ENCODE measurements at regions not wholly inside any gene's neighbourhood (a gene's known extent, or its start where the extent isn't known, plus 50 kb on each side); places are given as distances from the start of the nearest gene placed in this dataset.
"Not testable (repeated sequence)": the region's sequence is repeated elsewhere in the genome, so short reads cannot be mapped to it uniquely, and the experiment has no call there.

DNA sequence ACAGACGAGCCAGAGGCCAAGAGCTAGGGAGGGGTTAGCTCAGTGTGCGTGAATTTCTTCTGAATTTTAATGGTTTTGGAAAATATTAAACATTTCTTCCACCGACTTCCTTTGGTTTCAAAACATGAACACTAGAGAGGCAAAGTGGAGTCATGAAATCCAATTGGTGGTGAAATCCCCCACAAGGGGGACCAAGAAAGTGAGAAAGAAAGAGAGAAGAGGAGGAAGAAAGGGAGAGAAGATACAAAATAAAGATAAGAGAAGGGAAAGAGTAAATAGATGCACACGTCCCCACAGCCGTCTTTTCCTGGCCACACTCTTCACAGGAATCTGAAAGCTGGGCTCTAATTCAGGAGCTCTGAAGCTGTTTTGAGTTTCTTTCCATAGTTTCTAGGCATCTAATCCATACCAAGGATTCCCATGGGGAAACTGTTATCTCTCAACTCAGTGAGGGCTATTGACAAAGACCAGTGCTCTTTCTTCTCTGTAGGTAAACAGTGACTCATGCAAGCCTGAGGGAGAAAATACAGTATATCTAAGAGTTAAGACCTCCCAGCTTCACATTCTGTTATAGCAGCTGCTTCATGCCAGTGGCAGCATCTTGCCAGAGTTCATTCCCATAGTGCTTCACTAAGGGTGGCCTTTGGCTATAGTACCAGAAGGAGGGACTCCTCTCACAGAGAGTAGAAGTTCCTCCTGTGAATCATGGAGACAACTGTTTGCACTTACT is 115.8 kb upstream of the LIFR start:
- peaks cover 43% of the 10 kb centered on the region for H3K27me3 Mint-ChIP-seq
- no peaks in the 10 kb centered on the region for H3K9me3 Mint-ChIP-seq
- no peak for DNase-seq (ENCODE audit: low spot score in 2 of 2)
- no peaks in the 10 kb centered on the region for H3K4me1 Mint-ChIP-seq
- no peak for ATAC-seq (replicated peaks; ENCODE audit: extremely low read depth, poor library complexity, severe bottlenecking)
- no peak overlapping the region for H3K4me3 Mint-ChIP-seq
- no peaks in the 10 kb centered on the region for H3K36me3 Mint-ChIP-seq (ENCODE audit: insufficient read depth)
- no peak overlapping the region for H3K27ac Mint-ChIP-seq (ENCODE audit: low read depth)

DNA sequence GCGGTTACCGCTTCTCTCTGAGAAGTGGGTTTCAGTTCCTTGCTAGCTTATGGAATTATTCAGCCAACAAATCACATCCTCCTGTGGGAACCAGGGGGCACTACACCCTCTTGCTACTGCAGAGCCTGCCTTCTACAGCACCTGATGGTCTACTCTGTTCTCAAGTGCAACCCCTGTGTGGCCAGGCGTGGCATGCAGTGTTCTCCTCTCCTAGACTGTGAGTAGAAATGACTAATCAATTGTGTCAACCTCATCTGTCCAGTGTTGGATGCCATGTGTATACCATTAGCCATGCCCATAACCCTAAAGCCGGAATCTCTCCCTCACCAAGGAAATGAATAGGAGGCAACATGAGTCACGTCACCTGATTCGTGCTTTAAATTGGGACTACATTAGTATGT is 117.2 kb upstream of the LIFR start:
- Mint-ChIP-seq H3K4me1 (no peaks in the 10 kb centered on the region), H3K36me3 (ENCODE audit: insufficient read depth) (no peaks in the 10 kb centered on the region), H3K27ac (ENCODE audit: low read depth) (no peak overlapping the region), H3K9me3 (no peaks in the 10 kb centered on the region), H3K4me3 (no peak overlapping the region), H3K27me3 (peaks cover 46% of the 10 kb centered on the region)
- DNase-seq (ENCODE audit: low spot score in 2 of 2) = no peak
- no peak for ATAC-seq (replicated peaks; ENCODE audit: extremely low read depth, poor library complexity, severe bottlenecking)

DNA sequence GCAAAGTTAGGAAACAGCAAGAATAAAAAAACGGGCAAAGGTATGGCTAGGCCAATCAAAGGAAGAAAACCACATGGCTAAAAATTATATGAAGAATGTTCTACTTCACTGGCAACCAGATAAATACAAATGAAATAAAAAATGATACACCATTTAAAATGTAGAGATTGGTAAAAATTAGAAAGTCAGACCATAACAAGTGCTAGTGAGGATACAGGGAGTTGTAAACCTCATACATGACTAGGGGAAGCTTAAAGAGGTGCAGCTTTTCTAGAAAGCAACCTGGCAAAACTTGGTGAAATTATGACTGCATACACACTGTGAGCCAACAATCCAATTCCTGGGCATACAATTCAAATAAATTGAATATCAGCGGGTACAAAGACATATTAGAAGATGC is 119.0 kb upstream of the LIFR start:
- Mint-ChIP-seq H3K4me1 (no peaks in the 10 kb centered on the region), H3K9me3 (no peaks in the 10 kb centered on the region), H3K36me3 (ENCODE audit: insufficient read depth) (no peaks in the 10 kb centered on the region), H3K4me3 (no peak overlapping the region), H3K27ac (ENCODE audit: low read depth) (no peak overlapping the region), H3K27me3 (peaks cover 46% of the 10 kb centered on the region)
- ATAC-seq (replicated peaks; ENCODE audit: extremely low read depth, poor library complexity, severe bottlenecking) (no peak), DNase-seq (ENCODE audit: low spot score in 2 of 2) (no peak)

DNA sequence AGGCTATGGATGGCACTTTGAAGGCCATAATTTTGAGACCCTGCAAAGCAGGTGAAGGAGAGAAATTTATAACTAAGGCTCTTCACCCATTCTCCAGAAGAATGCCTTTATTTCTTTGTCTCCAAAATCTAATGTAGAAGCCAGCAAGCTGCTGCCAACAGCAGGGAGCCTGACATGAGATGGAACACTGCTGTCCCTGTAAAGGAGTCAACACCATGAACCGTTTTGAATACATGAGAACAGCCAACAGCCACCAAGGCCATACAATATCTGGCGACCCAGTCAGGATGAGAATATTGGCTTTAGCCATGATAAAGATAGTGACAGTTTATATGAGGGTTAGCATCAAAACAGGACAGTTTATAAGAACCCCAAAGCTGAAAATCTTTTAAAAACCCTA is 121.2 kb upstream of the LIFR start:
- ATAC-seq (replicated peaks; ENCODE audit: extremely low read depth, poor library complexity, severe bottlenecking) = no peak
- DNase-seq (ENCODE audit: low spot score in 2 of 2) = no peak
- no peaks in the 10 kb centered on the region for H3K9me3 Mint-ChIP-seq
- H3K4me1 Mint-ChIP-seq = no peaks in the 10 kb centered on the region
- peaks cover 45% of the 10 kb centered on the region for H3K27me3 Mint-ChIP-seq
- H3K27ac Mint-ChIP-seq (ENCODE audit: low read depth) = no peak overlapping the region
- H3K36me3 Mint-ChIP-seq (ENCODE audit: insufficient read depth) = no peaks in the 10 kb centered on the region
- no peak overlapping the region for H3K4me3 Mint-ChIP-seq

DNA sequence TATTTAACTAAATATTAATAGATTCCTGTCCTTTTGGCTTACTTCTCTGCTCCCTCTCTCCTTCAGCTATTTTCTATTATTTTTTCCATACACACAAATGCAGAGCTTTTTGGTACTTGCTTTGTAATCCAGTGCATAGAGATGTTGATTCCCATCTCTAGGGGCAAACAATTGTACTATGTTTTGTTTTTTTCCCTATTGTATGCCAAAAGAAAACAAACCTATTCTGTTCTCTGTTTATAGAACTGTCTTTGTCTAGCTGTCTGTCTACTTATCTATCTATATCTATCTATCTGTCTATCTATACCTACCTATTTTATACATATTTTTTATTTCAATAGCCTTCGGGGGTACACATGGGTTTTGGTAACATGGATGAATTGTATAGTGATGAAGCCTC is 121.6 kb upstream of the LIFR start:
- H3K4me3 Mint-ChIP-seq = no peak overlapping the region
- no peak overlapping the region for H3K27ac Mint-ChIP-seq (ENCODE audit: low read depth)
- H3K4me1 Mint-ChIP-seq = no peaks in the 10 kb centered on the region
- ATAC-seq (replicated peaks; ENCODE audit: extremely low read depth, poor library complexity, severe bottlenecking) (no peak), DNase-seq (ENCODE audit: low spot score in 2 of 2) (no peak)
- H3K36me3 Mint-ChIP-seq (ENCODE audit: insufficient read depth) = no peaks in the 10 kb centered on the region
- H3K27me3 Mint-ChIP-seq = peaks cover 41% of the 10 kb centered on the region
- H3K9me3 Mint-ChIP-seq = no peaks in the 10 kb centered on the region

DNA sequence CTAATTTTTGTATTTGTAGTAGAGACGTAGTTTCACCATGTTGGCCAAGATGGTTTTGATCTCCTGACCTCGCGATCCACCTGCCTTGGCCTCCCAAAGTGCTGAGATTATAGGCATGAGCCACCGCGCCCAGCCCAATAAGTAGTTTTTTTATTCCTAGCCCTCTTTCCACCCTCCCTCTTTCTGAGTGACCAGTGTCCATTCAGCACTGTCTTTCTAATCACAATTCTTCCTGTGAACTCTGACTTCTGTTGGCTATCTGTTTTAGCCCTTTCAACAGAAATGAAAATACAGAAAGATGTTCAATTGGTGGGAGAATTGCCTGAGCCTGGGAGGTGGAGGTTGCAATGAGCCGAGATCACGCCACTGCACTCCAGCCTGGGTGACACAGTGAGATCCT is 122.3 kb upstream of the LIFR start:
- H3K9me3 Mint-ChIP-seq; H3K36me3 Mint-ChIP-seq (ENCODE audit: insufficient read depth); ATAC-seq (replicated peaks; ENCODE audit: extremely low read depth, poor library complexity, severe bottlenecking); H3K27ac Mint-ChIP-seq (ENCODE audit: low read depth); H3K4me3 Mint-ChIP-seq; DNase-seq (ENCODE audit: low spot score in 2 of 2); H3K4me1 Mint-ChIP-seq: not testable (repeated sequence)
- H3K27me3 Mint-ChIP-seq = peaks cover 34% of the 10 kb centered on the region

DNA sequence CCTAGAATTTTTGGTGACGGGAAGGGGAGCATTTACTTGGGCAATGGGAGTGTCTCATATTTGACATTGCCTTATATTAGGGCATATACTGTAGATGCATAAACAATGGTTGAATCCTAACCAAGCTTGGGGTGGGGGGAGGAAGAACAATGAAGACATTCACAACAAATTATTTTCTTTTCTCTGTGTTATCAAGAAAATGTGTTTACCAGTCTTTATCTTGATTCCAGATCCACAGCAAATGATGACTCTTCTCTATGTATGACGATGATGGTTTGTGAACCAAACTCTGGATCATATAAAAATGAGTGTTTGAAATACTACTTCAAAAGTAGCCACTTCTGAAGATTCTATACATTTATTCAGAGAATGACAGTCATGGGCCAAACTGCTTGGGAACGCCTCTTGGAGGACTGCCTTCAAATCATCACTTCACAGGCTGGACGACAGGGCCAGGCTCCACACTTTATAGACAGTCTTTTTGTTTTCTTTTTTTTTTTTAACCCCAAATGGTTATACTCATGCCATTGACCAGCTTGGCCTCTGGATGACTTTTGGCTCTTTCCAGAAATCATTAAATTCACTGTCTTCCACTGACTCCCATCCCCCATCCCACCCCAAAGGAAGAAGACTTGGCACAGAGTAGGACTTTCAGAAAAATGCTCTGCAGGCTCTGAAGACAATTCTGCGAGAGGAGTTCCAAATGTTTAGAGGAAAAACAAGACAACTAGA is 123.8 kb upstream of the LIFR start:
- no peaks in the 10 kb centered on the region for H3K4me1 Mint-ChIP-seq
- no peaks in the 10 kb centered on the region for H3K36me3 Mint-ChIP-seq (ENCODE audit: insufficient read depth)
- ATAC-seq (replicated peaks; ENCODE audit: extremely low read depth, poor library complexity, severe bottlenecking) (no peak), DNase-seq (ENCODE audit: low spot score in 2 of 2) (no peak)
- H3K9me3 Mint-ChIP-seq = no peaks in the 10 kb centered on the region
- no peak overlapping the region for H3K27ac Mint-ChIP-seq (ENCODE audit: low read depth)
- H3K27me3 Mint-ChIP-seq = peaks cover 25% of the 10 kb centered on the region
- no peak overlapping the region for H3K4me3 Mint-ChIP-seq

DNA sequence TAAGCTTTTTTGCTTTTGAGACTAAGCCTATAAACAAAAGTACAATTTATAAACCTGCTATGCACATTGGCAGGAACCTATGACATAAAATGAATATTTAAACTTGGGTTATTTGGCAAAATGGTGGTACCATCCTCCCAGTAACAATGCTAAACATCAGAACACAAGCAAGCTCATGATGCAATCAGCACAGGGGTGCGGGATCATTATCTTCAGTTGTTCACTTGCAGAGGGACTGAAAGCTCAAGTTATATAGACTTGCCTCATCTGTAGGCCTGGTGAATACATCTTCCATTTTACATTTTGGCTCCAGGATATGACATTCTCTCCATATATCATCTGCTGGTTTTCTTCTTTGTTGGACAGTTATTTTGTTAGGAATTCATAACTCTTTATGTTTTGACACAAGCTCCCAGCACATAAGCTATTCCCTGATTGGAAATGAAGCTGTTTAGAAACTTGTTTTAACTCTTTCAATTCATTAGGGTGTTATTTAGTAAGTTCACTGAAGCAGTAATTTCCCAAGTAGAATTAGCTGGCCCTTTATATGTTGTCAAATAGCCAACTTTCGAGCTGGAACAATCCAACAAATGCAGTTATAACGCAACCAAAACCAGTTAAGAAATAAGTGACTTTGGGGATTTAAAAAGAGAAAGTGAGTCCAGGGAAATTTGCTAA is 124.7 kb upstream of the LIFR start:
- Mint-ChIP-seq H3K4me1 (no peaks in the 10 kb centered on the region), H3K27ac (ENCODE audit: low read depth) (no peak overlapping the region), H3K27me3 (peaks cover 16% of the 10 kb centered on the region), H3K36me3 (ENCODE audit: insufficient read depth) (no peaks in the 10 kb centered on the region), H3K9me3 (peaks cover 1% of the 10 kb centered on the region), H3K4me3 (no peak overlapping the region)
- ATAC-seq (replicated peaks; ENCODE audit: extremely low read depth, poor library complexity, severe bottlenecking) (no peak), DNase-seq (ENCODE audit: low spot score in 2 of 2) (no peak)

DNA sequence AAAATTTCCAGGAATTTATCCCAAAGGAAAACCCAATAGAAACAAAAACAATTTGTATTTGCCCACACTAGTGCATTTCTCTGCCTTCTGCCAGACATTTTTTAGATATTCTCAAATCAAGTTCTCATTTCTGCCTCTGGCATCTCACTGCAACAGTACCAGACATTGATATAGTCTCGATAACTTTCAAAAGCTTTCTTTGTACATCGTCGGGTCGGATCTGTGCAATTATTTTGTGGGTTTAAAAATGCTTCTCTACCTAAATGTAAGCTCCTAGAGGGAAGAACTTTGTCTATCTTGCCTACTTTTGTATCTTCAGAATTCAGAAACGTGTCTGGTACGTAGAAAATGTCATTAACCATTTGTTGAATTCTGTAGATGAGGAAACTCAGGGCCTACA is 125.5 kb upstream of the LIFR start:
- peaks cover 5% of the 10 kb centered on the region for H3K9me3 Mint-ChIP-seq
- H3K4me1 Mint-ChIP-seq = no peaks in the 10 kb centered on the region
- ATAC-seq (replicated peaks; ENCODE audit: extremely low read depth, poor library complexity, severe bottlenecking) = no peak
- DNase-seq (ENCODE audit: low spot score in 2 of 2) = no peak
- H3K36me3 Mint-ChIP-seq (ENCODE audit: insufficient read depth) = no peaks in the 10 kb centered on the region
- peaks cover 8% of the 10 kb centered on the region for H3K27me3 Mint-ChIP-seq
- no peak overlapping the region for H3K27ac Mint-ChIP-seq (ENCODE audit: low read depth)
- no peak overlapping the region for H3K4me3 Mint-ChIP-seq

DNA sequence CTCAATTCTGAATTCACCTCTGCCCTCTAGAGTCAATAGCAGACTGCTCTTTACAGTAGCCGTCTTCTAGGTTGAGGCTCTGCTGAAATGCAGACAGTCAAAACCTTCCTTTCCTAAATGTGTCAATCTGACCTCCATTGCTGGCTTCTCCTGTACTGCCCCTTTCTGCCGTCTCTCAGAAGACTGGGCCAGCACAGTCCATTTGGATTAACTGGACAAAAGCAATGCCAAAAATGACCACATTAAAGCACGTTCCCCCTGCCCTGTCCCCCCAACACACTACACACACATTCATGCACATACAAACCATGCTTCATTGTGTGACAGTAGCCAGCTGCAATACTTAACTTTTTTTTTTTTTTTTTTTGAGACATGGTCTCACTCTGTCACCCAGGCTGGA is 130.2 kb upstream of the LIFR start:
- H3K27ac Mint-ChIP-seq (ENCODE audit: low read depth) = no peak overlapping the region
- no peaks in the 10 kb centered on the region for H3K36me3 Mint-ChIP-seq (ENCODE audit: insufficient read depth)
- ATAC-seq (replicated peaks; ENCODE audit: extremely low read depth, poor library complexity, severe bottlenecking) (no peak), DNase-seq (ENCODE audit: low spot score in 2 of 2) (no peak)
- peaks cover 20% of the 10 kb centered on the region for H3K9me3 Mint-ChIP-seq
- no peak overlapping the region for H3K4me3 Mint-ChIP-seq
- H3K27me3 Mint-ChIP-seq = peaks cover 32% of the 10 kb centered on the region
- H3K4me1 Mint-ChIP-seq = no peaks in the 10 kb centered on the region

DNA sequence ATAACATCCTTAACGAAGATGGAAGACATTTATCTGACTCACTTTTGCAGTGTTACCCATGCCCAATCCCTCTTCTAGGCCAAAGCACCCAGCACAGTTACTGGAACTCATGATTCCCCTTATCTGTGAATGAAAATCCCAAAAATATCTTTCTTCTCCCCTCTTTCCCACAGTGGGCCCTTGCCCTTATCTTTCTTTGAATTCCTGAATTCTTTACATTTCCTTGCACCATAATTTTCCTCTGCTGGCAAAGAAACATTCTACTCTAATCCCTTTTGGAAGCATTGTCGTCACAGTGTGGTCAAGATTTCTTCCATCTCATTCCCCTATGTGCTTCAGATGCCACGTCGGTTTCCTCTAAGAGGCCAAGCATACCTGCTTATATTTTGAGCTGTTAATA is 135.9 kb upstream of the LIFR start:
- no peak overlapping the region for H3K4me3 Mint-ChIP-seq
- H3K27ac Mint-ChIP-seq (ENCODE audit: low read depth) = no peak overlapping the region
- no peaks in the 10 kb centered on the region for H3K4me1 Mint-ChIP-seq
- peaks cover 70% of the 10 kb centered on the region for H3K27me3 Mint-ChIP-seq
- H3K9me3 Mint-ChIP-seq = peaks cover 14% of the 10 kb centered on the region
- no peaks in the 10 kb centered on the region for H3K36me3 Mint-ChIP-seq (ENCODE audit: insufficient read depth)
- no peak for DNase-seq (ENCODE audit: low spot score in 2 of 2)
- ATAC-seq (replicated peaks; ENCODE audit: extremely low read depth, poor library complexity, severe bottlenecking) = no peak

DNA sequence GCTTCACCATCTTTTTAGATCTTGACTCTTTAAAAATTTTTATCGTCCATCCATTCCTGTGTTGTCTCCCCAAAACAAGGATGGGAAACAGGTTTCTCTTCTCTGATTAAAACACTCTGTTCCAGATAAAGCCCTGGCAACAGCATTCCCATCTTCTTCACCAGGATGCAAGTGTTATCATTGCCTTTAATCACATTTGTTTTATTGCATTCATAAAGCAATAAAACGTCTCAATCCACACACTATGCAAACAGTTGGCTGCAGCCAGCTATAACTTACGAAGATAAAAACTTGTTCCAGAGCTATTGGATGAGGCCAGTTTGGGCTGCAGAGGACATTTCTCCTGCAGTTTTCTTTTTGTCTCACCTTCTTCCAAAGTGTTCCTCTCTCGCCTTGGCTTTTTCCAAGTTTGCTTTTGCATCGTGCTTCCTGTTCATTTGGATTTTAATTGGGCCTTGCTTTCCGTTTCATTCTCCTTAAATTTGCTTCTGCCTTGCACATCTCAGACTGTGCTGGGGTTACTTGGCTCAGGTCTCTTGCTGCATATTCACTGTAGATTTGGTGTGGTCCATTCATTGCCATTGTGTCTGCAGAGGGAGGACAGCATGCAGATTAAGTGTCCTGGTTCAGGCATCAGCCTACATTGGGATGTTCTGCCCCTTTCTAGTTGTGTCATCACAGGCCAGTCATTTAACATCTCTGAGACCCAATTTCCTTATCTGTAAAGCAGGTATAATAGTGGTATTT is 136.5 kb upstream of the LIFR start:
- no peak for DNase-seq (ENCODE audit: low spot score in 2 of 2)
- Mint-ChIP-seq H3K36me3 (ENCODE audit: insufficient read depth) (no peaks in the 10 kb centered on the region), H3K27ac (ENCODE audit: low read depth) (no peak overlapping the region), H3K27me3 (peaks cover 76% of the 10 kb centered on the region), H3K9me3 (peaks cover 14% of the 10 kb centered on the region), H3K4me1 (no peaks in the 10 kb centered on the region), H3K4me3 (no peak overlapping the region)
- ATAC-seq (replicated peaks; ENCODE audit: extremely low read depth, poor library complexity, severe bottlenecking) = no peak

All from central memory CD8-positive, alpha-beta T cell (primary cell).